GM21423 (cell line): ENCODE measurements at regions not wholly inside any gene's neighbourhood (a gene's known extent, or its start where the extent isn't known, plus 50 kb on each side); places are given as distances from the start of the nearest gene placed in this dataset.

Experiments
- ATAC-seq: cut with Tn5 transposase; IDR thresholded peaks from one replicate; pipeline ENCODE4 v1.9.1; 2021; ENCODE audit warnings: mild to moderate bottlenecking, moderate library complexity; ENCODE audit not compliant: unreplicated experiment

DNA sequence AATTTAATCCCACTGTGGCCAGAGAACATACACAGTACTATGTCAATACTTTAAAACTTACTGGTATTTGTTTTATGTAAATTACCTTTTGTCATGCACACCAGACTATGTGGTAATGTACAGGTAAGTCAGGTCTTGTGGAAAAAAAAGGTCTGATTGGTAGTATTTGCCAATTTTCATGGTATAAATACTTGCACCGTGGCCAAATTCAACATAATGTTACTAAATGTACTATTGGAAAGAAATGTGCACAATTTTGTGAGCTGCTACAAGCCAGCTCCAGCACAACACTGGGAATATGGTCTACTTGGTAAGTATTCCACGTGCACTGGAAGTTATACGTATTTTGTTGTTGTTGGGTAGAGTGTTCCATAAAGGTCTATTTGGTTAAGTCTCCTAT is 392.5 kb downstream of the RPS24 start:
- ATAC-seq, result no peak

DNA sequence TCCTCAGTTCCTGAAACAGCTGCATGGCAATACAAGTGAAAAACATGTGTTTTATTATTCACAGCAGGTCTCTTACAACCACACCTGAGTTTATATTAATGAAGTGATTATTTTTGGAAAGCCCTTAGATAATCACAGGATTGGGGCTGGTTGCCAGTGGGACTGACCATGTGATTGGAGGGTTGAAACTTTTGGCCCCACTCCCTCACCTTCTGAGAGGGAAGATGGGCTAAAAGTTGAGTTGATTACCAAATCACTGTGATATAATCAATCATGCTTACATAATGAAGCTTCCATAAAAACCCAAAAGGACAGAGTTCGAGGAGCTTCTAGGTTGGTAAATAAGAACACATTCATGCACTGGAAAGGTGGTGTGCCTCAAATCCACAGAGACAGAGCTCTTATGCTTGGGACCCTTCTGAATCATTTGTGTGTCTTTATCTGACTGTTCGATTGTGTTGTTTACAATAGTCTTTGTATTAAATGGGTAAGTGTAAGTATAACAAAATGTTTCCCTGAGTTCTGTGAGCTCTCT is 393.9 kb downstream of the RPS24 start:
- ATAC-seq, result no peak

- no peak for ATAC-seq
Observed at GRCh38 chr10:78428579-78428978, 394.9 kb downstream of the RPS24 start.

DNA sequence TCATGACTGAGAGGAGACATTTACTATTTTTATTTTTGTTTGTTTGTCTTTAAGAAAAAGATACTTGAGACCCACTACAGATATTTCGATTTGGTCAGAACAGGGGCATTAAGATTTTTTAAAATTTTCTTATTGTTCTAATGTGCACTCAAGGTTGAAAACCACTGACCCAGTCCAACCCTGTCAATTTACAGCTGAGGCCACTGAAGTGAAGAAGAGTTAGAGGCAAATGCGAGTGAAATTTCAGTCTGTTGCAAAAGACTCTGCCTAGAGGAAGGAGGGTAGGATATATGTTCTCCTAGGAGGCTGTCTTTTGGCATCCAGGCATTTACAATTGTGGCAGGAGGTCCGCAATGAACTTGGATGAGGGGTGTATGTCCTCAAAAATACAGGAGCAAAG is 396.3 kb downstream of the RPS24 start:
- ATAC-seq, result no peak

DNA sequence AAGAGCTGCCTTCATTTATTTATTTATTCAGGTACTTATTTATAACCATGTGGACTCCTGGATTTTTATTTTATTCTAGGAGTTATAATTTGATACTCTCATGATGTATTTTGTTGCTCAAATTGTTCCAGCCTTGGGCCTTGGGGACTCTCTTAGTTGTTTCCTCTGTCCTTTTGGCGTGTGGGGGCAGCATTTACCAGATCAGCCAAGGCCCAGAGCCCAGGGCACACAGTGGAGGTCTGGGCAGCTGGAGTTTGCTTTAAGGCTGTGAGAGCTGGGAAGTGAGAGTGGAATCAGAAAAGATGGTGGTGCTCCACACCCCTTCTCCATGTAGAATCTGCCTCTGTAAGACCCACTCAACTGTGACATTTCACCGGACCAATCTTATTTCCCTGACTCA is 398.9 kb downstream of the RPS24 start:
- ATAC-seq, result no peak

- ATAC-seq, result no peak
Observed at GRCh38 chr10:78433076-78433595, 399.5 kb downstream of the RPS24 start.

- no peak for ATAC-seq
Observed at GRCh38 chr10:78433766-78434535, 400.3 kb downstream of the RPS24 start.

DNA sequence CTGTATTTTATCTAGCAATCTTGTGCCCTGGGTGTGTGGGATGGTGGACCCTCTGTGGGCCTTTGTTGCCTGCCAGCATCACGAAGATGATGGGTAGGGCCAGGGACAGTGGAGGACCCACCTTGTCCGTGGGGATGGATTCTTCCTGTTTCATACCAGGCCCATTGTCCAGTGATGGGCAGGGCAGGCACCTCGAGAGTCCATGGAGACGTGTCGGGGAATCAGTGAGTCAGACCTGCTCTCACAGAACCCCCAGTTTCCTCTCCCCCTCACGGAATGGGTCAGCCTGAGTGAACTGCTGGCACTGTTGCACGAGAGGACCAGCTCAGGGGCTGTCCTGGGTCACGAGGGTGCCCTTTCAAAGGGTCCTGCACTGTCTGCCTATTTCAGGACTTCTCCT is 401.2 kb downstream of the RPS24 start:
- no peak for ATAC-seq

- ATAC-seq, result no peak
Observed at GRCh38 chr10:78435484-78436221, 402.0 kb downstream of the RPS24 start.

DNA sequence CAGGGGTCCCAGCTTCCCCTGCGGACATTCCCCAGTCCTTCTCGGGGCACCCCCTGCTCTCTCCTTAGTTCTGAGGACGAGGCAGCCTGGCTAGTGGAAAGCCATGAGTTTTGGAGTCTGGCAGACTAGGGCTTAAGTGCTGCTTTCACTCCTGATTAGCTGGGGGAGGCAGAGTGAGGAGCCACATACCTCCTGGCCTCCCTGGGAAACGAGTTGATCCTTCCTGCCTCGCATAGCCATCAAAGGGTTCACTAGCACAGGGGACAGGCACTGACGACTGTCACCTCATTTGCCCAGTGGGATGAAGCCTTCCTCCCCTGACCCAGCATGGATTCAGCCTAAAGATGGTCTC is 402.5 kb downstream of the RPS24 start:
- ATAC-seq, result no peak

GRCh38 chr10:78436706-78437406 is 403.2 kb downstream of the RPS24 start:
- no peak for ATAC-seq

GRCh38 chr10:78437407-78437768 is 403.7 kb downstream of the RPS24 start:
- ATAC-seq, result no peak

DNA sequence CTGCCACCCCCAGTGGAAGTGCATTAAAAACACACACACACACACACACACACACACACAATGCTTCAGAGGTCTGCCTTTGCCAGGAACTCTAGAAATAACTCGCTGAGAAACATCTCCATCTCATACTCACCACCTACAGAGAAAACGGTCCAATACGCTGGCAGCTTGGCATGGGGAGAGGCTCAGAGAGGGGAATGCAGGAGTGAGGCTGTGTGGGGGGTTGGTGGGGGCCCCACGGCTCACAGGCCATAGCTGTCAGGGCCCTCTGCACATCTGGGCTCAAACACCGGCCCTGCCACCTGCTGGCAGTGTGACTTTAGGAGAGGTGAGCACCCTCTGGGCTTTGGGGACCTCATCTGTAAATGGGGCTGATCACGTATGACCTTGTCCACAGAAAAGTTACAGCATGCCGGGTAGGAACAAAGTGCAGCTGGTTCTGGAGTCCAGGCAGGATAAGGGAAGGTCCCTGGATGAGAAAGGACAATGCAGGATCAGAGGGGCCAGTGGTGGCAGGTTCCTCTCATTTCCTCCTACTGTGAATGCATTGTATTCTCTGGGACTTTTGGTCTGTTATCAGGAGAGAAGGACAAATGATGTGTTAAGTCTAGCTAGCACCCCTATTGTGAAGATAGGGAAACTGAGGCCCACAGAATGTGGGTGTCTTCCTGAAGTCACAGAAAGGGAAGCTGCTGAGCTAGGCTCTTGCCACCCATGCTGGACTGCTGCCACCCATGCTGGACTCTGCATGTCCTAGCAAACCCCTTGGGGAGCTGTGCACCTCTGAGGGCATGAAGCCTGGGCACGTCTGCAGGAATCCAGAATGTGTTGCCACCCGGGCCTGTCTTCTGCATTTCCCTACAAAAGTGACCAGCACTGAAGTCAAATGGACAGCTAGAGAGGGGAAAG is 404.6 kb downstream of the RPS24 start:
- ATAC-seq, result no peak

DNA sequence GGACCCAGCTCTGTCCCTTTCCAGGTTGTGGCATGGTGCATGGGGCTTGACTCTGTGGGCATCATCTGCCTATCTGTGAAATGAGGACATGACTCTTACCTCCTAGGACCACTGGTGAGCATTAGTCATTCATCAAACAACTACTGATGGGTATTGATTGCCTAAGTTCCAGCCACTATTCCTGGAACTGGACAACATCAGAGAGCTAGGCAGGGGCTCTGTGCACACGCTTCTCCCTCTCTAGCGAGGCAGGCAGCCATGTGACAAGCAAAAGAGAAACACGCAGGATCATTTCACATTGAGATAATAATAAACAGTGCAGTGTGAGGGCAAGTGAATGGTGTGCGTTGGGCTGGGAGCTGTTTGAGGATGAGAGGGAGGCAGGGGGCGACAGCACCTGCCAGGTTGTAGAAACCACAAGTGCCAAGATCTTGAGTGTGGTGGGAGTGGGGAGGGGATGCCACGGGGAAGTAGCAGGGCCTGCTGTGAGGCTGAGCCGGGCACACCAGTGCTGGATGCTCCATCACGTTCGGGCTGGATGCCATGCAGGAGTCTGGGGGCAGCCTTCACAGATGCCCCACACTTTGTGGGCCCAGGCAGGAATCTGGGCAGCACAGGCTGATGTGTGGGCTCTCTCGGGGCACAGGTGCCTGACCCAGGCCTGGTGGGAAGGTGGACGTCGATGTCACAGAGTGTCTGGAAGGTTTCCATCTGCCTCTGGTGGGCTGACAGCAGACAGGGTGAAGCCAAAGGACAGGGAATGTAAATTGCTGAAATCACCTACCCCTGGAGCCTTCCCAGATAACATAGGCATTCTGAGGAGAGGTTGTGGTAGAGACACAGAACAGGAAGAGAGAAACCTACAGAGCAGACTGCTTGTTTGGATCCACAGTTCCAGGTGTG is 405.5 kb downstream of the RPS24 start:
- no peak for ATAC-seq

DNA sequence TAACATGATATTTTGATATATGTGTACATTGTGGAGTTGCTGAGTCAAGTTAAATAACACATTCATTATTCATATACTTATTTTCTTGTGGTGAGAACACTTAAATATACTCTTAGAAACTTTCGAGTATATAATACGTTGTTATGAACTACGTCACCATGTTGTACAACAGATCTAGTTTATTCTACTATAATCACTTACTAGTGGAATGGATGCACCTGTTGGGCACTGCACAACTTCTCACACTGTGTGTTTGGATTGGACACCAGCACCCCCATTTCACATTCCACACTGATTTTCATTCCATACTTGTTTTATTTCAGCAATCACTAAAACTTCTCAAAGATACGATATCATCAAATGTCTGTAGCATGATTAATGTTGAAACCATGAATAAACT is 407.3 kb downstream of the RPS24 start:
- no peak for ATAC-seq

DNA sequence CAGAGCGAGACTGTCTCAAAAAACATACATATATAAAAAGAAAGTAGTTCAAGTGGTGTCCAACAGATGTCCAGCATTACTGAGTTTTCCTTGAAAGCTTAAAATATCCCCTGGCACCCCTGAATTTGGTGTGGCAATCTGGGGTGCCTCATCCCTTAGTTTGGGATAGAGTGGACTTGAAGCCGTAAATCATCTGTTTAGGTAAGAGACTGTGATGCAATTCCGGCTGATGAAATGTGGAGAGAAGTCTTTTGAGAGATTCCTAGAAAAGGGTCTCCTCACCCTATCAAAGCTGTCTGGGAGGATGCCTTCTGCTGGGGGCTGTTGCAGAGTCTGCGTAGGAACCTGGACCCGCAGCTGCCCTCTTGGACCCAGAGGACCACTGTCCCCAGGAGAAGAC is 408.0 kb downstream of the RPS24 start:
- ATAC-seq, result no peak

GRCh38 chr10:78442836-78443550 is 409.3 kb downstream of the RPS24 start:
- no peak for ATAC-seq

- no peak for ATAC-seq
Observed at GRCh38 chr10:78443900-78444571, 410.4 kb downstream of the RPS24 start.
